GM19239 (cell line): ENCODE measurements at regions not wholly inside any gene's neighbourhood (a gene's known extent, or its start where the extent isn't known, plus 50 kb on each side); places are given as distances from the start of the nearest gene placed in this dataset.
"Not testable (repeated sequence)": the region's sequence is repeated elsewhere in the genome, so short reads cannot be mapped to it uniquely, and the experiment has no call there.

Experiments used
- DNase-seq: peaks from one replicate; pipeline ENCODE4 v3.0.0; 2011; ENCODE audit warnings: low spot score; ENCODE audit not compliant: insufficient read length
- FAIRE-seq: peaks from 2 replicates; lab custom pipeline; 2011; peaks lifted over from hg19 to GRCh38; lab: Jason Lieb, UNC

DNA sequence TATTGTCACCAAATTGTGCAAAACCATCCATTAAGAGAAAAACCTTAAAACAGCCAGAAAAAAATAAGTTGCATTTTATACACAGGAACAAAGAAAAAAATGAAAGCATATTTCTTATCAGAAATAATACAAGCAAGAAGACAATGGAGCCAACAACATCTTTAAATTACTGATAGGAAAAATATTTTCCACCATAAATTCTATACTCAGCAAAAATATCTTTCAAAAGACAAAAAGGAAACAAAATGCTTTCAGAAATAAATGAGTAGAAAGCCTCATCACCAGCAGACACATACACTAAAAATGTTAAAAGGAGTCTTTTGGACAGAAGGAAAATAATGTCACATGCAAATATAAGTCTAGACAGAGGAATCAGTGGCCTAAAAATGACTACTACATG is 106.4 kb upstream of the TRIB2 start:
- DNase-seq (no peak), FAIRE-seq (no peak)

DNA sequence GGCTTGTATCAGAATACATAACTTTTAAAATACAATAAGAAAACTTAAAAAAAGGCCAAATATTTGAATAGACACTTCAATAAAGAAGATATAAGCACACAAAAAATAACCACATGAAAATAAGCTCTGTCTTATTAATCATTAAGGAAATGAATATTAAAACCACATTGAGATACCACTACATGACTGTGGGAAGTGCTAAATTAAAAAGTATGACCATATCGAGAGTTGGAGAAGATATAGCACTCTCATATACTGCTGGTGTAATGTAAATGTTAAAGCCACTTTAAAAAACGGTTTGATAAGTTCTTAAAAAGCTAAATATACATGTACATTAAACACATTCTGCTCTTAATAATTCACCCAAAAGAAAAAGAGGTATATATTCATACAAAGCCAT is 104.6 kb upstream of the TRIB2 start:
- FAIRE-seq: no peak
- no peak for DNase-seq

DNA sequence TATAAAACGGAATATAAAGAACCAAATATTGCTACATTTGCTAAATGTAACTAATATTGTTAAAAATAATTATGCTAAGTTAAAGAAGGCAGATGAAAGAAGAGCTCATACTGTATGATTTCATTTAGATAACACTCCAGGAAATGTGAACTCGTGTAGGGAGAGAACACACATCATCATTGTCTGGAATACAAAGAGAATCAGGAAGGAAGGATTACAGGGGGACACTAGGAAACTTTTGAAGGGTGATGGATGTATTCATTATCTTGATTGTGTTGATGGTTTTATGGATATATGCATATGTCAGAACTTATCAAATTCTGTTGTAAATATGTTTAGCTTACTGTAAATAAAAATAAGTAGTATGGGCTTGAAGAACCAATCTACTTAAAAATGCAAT is 104.1 kb upstream of the TRIB2 start:
- no peak for DNase-seq
- FAIRE-seq: no peak

DNA sequence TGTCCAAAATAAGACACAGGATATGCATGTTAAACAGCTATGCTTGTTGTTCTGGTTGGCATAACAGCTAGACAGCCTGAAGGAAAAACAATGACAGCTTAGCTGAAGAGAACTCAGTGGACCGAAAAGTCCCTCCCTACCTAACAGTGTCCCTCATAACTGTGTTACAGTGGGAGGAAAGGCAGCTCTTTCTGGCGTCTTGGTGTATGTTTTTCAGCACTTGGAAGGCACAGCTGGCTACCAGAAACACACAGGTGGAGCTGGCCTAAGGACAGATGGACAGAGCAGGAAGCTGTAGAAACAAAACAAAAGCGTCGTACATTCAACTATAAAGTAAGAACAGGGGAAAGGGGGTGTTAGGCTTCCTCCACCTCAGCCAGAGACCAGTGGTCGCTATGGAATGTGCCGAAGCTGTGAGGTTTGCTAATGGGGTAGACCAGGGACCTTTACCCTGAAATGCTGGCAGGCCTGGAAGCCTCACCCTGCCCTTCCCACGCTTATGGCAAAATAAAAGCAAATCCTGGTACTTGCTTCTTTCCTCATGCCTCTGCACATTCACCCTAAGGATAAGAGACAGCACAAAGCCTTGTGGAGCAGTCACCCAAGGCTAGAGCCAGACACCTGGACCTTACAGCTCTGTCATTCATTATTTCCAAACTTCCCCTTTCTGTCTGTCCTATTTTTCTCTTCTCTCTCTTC is 103.5 kb upstream of the TRIB2 start:
- no peak for FAIRE-seq
- no peak for DNase-seq

DNA sequence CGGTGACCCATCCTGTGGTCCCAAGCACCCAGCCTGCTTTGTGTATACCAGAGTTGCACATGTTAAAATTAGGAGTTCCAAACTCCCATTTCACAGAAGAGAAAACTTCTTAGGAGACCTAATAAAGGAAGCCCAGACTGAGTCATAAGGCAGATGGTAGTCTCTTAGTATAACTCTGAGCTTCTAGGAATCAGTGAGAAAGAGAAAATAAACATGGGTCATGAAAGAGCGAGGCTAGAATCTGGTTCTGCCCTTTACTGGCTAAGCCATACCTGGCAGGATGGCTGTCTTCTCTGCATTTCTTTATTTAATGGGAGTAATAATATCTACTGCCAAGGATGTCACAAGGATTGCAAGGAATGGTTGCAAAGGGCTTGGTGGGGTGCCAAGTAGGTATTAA is 101.2 kb upstream of the TRIB2 start:
- no peak for FAIRE-seq
- no peak for DNase-seq

DNA sequence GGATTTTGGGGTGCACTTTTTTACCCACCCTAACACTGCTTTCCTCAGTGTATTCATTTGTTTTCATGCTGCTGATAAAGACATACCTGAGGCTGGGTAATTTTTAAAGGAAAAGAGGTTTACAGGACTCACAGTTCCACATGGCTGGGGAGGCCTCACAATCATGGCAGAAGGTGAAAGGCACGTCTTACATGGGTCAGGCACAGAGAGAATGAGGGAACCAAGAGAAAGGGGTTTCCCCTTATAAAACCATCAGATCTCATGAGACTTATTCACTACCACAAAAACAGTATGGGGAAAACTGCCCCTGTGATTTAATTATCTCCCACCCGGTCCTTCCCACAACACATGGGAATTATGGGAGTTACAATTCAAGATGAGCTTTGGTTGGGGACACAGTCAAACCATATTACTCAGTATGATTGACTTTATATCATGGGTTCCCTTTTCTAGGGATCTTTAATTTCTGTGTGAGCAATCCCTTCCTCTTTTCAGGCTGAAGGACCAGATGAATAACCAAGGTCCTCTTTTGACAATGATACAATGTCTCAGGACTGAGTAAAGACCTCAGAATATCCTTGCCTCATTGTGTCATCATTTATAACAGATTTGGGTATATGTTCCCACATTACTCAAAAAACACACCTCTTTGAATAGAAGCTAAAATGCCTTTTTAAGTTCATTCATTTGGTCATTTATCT is 100.1 kb upstream of the TRIB2 start:
- DNase-seq (no peak), FAIRE-seq (no peak)

DNA sequence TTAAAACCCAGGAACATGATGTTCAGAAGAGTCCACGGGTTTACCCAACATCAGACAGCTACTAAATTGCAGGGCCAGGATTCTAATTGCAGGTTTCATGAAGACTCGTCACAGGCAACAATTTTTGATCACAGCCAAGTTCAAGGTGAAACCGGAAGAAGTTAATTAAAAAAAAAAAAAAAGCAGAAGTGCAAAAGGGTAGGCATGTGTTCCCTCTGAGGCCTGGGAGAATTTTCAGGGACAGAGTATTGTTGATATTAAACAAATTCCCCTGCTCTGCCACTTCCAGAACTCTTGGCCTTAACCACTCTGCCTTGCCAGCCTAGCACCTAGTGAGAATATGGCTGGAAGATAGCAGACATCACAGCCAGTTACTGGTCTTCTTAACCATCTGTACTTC is 99.4 kb upstream of the TRIB2 start:
- DNase-seq (no peak), FAIRE-seq (no peak)

DNA sequence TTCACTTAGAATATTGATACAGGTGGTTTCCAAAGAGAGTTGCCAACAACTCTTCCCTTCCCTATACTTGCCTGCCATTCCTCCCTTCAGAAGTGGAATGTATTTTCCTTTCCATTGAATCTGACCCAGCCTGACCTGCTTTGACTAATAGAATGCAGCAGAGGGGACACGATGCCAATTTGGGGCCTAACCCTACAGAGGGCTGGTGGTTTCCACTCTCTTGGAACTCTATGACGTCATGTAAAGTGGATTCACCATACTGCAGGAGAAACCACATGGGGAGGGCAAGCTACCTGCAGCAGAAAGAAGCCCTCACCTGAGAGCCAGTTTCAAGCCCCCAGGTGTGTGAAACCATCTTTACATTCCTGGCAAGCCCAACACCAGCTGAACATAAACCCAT is 98.9 kb upstream of the TRIB2 start:
- FAIRE-seq (no peak), DNase-seq (no peak)

DNA sequence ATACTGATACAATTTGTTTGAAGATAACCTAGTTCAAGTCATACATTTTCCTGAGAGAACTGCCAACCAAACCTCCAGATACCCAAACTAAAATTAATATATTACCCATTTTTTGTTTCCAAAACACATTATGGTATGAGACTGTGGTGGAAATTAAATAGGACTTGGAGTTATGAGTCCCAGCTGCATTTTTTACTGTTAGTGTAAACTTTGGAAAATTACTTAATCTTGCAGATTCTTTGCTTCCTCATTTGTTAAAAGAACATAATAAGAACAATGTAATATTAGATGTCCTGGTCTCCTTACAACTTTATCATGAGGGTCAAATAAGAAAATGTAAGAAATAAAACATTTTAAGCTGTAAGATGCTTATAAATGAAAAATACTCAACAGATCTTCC is 98.2 kb upstream of the TRIB2 start:
- FAIRE-seq: no peak
- DNase-seq: no peak

DNA sequence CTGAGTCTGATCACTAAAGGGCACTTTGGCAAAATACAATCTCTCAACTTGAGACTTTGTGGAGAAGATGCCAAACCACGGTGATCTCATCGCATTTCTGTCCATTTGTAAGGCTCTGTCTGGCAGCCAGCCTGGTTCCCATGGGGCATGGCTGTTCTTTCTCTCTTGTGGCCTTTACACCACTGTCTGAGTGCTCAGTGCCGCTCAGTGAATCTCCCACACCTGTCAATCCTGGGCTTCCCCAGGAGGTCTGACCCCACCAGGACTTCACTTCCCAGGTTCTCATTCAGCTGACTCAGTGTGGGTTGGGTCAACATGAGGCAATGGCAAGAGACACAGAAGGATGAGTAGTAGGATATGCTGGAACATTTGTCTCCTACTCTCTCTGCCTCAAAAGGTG is 96.8 kb upstream of the TRIB2 start:
- FAIRE-seq: no peak

DNA sequence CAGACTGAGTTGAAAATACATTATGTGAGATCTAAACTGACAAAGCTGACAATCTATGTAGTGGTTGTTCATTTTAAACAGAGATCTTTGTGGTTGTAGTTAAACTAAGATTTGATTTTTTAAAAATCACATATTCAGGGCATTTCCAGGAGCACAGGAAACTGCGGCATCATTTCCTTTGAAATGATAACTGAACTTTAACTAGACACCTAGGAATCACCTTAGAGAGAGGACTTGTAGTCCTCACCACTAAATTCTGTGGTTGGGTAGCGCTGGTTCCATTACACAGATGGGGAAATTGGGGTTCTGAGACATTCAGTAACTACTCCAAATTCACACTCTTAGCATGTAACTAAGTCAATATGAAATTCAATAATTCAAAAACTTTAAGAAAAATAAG is 96.0 kb upstream of the TRIB2 start:
- no peak for DNase-seq
- FAIRE-seq: no peak

More for the DNA sequence above, 96.8 kb upstream of the TRIB2 start:
- no peak for DNase-seq

DNA sequence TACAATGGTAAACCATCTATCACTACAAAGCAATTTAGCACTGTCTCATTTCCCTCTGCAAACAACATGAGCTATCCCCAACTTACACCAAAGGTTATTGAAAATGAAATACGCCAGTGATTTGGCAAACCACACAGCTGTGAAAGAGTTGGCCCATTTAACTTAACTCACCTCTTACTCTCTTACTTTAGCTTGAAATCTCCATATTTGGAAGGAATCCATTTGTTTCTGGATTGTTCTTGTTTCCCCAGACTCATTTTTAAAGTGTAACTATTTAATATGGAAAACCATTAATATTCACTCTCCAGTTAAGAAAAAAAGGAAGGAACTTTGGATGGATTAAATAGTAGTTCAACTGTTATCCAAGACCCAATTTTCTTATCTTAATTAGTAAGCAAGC is 93.7 kb upstream of the TRIB2 start:
- FAIRE-seq: no peak
- DNase-seq: no peak

DNA sequence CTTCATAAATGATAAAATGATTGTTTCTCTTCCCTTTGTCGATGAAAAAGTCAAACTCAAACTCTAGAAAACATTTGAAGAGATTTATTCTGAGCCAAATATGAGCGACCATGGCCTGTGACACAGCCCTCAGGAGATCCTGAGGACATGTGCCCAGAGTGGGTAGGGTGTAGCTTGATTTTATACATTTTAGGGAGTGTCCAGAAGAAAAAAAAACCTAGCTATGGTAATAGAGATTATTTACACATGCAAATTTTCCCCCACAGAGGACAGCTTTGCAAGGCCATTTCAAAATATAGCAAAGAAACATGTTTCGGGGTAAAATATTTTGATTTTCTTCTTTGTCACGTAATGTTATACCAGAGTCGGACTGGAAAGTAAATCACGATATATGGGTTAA is 92.4 kb upstream of the TRIB2 start:
- DNase-seq: no peak
- no peak for FAIRE-seq

DNA sequence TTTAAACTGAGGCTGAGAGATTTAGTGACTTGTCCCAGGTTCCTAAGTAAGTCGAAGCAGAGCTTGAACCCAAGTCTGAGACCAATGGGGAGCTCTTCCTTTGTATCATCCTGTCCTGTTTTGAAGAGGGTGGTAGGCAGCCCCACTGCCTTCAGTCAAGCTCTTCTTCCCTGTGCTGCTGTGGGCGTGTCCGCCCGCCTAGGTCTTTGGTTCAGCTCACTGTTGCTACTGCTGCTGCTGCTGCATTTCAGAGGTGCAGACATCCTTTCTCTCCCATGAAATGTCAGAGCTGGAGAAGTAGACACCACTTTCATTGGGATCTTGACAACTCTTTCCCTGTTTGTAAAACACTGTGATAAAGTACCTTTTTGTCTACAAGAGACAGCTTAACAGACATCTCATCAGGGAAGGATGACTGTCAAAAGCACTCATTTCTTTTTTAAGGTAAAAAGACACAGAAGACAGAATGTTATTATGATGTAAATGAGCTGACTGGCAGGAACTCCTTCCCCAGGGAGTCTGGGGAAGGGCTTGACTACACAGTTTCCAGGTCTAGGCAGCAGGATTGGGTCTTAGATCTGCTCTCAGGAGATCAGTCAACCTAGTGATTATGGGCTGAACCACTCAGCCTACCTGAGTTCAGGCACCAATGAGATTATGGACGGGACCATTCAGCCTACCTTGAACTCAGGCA is 91.7 kb upstream of the TRIB2 start:
- DNase-seq (no peak), FAIRE-seq (no peak)

DNA sequence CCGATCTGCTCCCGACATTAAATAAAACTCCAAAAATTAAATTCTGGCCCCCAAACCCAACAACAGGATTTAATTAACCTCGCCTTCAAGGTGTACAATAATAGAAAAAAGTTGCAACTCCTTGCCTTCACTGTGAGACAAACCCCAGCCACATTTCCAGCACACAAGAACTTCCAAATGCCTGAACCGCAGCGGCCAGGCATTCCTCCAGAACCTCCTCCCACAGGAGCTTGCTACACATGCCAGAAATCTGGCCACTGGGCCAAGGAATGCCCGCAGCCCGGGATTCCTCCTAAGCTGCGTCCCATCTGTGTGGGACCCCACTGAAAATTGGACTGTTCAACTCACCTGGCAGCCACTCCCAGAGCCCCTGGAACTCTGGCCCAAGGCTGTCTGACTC is 88.2 kb upstream of the TRIB2 start:
- FAIRE-seq, DNase-seq: not testable (repeated sequence)

DNA sequence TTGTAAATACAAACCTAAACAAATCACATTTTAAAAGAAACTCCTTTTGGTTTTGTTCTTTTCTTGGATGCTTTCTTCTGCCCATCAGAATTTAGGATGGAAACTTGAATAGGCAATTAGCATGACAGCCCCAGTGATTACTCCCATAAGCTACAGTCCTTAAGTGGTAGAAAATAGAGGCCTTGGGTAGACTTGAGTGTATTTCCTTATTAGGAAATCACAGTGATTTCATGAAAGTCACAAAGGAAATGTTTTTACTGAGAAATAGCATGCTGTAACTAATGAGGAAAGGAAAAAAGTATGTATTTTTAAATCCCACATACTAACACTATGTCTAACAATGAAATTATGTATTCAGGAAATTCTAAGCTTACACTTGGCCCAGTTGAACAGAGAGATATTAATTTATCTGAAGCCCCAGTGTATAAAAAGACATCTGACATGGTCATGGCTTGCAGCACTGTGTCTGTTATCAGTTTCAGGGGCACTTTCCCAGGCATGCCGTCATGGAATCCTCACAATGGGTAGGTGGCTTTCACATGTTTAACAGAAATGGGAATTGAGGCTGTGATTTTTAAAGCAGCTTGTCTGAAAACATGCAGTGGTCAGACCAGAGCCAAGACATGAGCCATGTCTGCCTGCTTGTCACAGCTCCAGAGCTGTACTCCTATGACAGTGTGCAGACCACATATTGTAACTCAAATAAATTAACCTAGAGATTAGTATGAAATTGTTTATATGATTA is 79.7 kb upstream of the TRIB2 start:
- FAIRE-seq (no peak), DNase-seq (no peak)

DNA sequence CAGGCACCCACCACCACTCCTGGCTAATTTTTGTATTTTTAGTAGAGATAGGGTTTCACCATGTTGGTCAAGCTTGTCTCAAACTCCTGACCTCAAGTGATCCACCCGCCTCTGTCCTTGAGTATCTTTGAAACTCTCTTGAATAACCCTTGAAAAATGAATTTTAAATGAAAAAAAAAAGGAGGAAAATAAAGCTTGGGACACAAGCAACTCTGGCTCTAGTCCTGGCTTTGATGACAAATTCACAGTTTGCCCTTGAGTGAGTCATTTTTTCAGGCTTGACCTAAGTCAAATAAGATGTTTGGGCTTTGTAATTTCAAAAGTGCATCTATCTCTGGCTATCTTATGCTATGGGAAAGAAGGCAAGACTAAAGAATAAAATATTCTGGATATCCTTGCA is 79.0 kb upstream of the TRIB2 start:
- DNase-seq (no peak), FAIRE-seq (no peak)

DNA sequence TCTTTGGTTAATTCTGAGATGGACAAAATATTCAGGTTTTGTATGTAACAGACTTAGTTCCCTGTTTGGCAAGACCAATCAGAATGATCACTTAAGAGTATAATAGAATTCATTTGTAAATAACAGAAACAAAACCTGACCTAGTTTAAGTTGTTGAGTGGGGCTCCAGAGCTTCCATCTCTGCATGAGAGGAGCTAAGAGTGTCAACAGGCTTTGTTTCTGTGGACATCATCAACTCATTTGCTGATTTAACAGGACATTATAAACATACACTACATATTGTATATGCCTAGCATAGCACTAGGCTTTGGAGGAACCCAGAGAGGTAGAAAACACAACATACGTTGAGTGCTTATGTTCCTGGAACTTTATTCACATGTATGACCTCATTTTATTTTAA is 75.3 kb upstream of the TRIB2 start:
- DNase-seq (no peak), FAIRE-seq (no peak)

DNA sequence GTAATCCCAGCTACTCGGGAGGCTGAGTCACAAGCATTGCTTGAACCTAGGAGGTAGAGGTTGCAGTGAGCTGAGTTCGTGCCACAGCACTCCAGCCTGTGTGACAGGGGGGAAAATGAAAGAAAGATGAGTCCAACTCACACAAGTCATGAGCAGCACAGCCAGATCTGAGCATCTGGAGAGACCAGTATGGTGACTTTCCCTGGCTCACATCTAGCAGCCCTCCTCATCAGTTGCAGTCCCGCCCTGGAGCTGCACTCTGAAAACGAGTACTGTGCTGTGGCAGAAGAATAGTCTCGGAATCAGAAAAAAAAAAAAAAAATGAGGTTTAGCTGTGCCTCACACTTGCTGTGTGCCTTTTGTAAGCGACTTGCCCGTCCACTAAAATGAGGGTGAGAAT is 74.4 kb upstream of the TRIB2 start:
- DNase-seq: no peak
- FAIRE-seq: no peak

DNA sequence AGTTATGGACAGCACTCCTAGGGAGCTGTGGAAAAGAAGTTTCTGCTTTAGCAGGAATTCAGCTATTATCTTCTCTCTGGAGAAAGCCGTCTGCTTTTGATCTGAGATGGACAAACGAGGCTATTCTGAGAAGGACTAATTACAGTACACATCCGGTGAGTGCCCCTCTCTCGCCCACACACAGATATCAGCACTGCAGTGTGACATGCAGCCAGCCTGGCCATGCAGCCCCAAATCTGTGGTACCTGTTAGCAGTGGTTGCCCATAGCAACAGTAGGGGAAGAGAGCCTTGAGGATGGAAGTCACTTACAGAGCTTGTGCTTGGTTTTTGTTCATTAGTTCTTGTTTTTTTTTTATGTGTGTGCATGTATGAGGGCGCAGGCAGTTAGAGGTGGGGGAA is 73.9 kb upstream of the TRIB2 start:
- DNase-seq (no peak), FAIRE-seq (no peak)
